GM12872 (cell line): ENCODE measurements at regions not wholly inside any gene's neighbourhood (a gene's known extent, or its start where the extent isn't known, plus 50 kb on each side); places are given as distances from the start of the nearest gene placed in this dataset.

Experiments used
- CTCF ChIP-seq: IDR thresholded peaks from 3 replicates; pipeline ENCODE4 v1.5.1; 2011; ENCODE audit warnings: low read depth, mild to moderate bottlenecking, low read length, moderate library complexity; ENCODE audit not compliant: insufficient read depth

DNA sequence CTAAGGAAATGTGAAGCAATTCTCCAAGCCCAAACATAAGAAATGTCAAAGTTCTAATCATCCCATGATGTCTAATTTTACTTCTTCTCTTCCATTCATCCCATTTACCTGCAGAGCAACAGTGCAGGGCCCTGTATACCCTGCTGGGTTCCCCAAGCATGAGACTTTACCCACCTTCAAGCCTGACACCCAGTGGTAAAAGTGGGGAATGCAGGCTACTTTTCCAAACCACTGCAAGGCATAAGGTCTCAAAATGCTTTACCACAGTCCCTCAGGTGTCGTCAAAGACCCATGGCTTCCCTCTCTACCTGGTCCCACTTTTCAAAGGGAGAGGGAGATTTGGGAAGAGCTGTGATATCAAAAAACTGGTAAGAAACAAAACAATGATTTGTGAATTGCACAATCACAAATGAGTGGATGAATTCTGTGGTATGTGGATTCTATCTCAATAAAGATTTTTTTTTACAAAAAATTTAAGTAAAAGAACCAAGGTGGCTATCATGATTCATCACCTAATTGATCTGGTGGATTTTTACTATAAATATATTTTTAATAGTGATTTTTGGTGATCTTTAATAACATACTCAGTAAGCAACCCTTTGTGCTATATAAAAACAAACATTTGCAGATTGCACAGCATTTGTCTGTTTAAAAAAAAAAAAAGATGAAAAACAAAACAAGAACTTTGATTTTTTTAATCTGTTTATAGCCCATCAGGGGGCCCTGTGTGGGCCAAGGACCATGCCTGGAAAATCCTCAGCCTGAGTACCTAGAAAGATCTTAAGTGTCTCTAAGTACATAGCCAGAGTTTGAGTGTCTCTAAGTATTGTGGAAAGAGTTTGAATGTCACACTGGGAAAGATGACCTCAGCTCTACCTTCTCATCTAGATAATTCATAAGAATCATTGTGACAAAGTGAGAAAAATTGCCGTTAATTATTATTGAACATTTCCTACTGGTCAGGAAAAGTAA, 73.1 kb upstream of the GJB5 start:
- peak; percentile 89 for TF ChIP-seq CTCF

- no peak for TF ChIP-seq CTCF
These were observed 72.2 kb upstream of the GJB5 start for GRCh38 chr1:34682452-34683223.

DNA sequence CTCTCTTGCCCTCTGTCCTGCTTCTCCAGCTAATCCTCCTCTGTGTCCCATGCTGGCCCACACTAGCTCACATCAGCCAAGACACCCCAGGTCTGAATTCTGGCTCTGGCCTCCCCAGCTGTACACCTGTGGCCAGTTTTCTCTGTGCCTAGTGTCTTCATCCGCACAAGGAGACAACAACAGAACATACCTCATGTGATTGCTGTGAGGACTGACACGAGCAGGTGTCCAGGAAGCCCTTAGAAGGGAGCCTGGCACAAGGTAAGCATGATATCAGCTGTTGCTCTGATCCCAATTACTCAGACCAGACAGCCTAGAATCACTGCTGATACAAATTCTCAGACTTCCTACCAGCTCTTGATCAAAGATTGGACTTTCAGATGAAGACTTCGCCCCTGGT, 71.2 kb upstream of the GJB5 start:
- no peak for TF ChIP-seq CTCF

- TF ChIP-seq CTCF: no peak
These were observed 70.6 kb upstream of the GJB5 start for GRCh38 chr1:34684266-34684665.

- no peak for TF ChIP-seq CTCF
These were observed 69.6 kb upstream of the GJB5 start for GRCh38 chr1:34685225-34685624.

DNA sequence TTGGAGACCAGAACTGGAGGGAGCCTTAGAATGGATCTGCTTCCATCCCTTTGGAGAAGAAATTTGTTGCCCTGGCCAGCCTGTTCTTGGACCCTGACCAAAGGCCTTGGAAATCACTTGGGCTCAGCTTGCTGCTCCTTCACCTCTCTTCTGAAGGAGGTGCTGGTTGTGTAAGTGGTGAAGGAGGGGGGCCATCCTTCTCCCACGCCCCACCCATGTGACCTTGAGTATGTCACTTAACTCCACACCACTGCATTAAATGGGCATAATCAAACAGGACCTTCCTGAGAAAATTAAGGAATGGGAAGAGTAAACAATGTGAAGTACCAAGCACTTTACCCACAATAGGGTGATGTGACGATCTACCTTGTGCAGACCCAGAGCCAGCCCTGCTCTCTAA, 68.3 kb upstream of the GJB5 start:
- no peak for TF ChIP-seq CTCF

GRCh38 chr1:34688006-34688741, 66.7 kb upstream of the GJB5 start:
- TF ChIP-seq CTCF: no peak
